NCI-H2196 (cell line): ENCODE measurements at regions not wholly inside any gene's neighbourhood (a gene's known extent, or its start where the extent isn't known, plus 50 kb on each side); places are given as distances from the start of the nearest gene placed in this dataset.

Experiments used
- DNase-seq: peaks from one replicate; lab custom pipeline; 2025; ENCODE audit not compliant: unreplicated experiment; lab: John Stamatoyannopoulos, UW

DNA sequence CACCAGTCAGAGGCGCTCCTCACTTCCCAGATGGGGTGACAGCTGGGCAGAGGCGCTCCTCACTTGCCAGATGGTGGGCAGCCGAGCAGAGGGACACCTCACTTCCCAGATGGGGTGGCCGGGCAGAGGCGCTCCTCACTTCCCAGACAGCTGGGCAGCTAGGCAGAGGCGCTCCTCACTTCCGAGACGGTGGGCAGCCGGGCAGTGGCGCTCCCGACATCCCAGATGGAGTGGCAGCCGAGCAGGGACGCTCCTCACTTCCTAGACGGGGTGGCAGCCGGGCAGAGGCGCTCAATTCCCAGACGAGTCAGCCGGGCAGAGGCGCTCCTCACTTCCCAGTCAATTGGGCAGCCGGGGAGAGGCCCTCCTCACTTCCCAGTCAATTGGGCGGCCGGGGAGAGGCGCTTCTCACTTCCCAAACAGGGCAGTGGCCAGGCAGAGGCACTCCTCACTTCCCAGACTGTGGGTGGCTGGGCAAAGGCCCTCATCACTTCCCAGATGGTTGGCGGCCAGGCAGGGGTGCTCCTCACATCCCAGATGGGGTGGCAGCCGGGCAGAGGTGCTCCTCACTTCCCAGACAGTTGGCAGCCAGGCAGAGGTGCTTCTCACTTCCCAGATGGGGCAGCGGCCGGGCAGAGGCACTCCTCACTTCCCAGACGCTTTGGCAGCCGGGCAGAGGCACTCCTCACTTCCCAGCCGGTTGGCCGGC lies 143.8 kb upstream of the ARID2 start:
- no peak for DNase-seq

DNA sequence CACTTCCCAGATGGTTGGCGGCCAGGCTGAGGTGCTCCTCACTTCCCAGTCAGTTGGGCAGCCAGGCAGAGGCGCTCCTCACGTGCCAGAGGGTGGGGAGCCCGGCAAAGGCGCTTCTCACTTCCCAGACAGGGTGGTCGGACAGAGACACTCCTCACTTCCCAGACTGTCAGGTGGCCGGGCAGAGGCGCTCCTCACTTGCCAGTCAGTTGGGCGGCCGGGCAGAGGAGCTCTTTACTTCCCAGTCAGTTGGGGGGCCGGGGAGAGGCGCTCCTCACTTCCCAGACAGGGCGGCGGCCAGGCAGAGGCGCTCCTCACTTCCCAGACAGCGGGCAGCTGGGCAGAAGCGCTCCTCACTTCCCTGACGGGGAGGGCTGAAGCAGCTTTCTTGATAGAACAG lies 143.0 kb upstream of the ARID2 start:
- no peak for DNase-seq

DNA sequence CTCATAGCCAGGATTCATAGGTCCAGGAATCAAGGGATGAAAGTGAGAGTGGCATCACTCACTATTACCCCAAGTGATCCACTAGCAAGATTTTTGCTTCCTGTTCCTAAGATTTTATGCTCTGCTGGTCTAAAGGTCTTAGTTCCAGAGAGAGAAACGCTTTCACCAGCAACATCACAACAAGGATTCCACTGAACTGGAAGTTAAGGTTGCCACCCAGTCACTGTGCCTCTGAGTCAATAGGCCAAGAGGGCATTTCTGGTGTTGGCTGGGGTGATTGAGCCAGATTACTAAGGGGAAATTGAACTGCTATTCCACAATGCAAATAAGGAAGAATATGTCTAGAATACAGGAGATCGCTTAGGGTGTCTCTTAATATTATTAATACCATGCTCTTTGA lies 142.5 kb upstream of the ARID2 start:
- no peak for DNase-seq

DNA sequence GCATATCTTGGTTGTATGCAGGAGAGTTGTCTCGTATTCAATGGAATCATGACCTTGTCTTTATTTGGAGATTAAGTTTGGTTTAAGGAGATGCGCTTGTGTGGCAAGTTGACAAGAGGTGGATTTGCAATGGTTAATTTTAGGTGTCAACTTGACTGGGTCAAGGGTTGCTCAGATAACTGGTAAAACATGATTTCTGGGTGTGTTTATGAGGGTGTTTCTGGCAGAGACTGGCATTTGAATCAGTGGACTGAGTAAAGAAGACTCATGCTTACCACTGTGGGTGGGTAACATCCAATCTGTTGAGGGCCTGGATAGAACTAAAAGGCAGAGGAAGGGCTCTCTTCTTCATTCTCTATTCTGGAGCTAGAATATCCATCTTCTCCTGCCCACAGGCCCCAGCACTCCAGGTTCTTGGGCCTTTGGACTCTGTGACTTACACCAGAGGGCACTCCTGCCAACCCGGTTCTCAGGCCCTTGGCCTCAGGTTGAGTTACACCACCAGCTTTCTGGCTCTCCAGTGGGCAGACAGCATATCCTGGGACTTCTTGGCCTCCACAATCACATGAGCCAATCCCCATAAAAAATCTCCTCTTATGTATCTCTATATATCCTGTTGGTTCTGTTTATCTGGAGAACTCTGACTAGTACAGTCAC lies 141.5 kb upstream of the ARID2 start:
- DNase-seq = no peak

DNA sequence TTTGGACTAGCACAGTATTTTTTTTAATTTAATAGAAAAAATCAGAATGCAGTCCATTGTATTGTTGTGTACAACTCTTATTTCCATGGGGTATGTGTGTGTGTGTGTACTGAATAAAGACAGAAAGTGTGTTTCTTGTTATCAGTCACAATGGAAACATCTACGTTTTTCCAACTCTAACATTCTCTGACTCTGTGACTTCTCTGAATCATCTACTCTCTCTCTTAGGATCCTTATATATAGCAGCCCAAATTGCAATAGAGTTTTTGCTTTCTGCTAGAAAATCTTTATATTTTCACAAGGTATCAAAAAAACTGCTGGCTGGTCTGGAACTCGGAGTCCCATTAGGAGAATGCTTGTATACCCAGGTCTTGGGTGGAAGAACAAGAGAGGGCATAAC lies 138.9 kb upstream of the ARID2 start:
- no peak for DNase-seq

DNA sequence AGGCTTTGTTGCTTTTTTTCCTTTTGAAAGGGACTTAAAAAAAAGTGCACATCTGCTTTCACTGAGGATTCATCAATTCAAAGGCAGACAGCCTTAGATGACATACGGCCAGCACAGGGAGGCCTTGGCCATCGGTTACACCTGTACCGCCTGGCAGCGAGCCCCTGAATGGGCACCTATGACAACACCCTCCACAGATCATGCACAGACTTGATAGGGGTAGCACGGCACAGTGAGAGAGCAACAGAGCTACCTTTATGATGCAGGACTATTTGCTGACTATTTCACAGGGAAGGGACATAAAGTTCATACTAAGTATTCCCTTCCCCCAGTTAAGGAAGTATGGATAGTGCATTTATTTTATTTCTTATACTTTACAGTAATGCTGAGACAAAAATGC lies 137.9 kb upstream of the ARID2 start:
- DNase-seq = no peak

DNA sequence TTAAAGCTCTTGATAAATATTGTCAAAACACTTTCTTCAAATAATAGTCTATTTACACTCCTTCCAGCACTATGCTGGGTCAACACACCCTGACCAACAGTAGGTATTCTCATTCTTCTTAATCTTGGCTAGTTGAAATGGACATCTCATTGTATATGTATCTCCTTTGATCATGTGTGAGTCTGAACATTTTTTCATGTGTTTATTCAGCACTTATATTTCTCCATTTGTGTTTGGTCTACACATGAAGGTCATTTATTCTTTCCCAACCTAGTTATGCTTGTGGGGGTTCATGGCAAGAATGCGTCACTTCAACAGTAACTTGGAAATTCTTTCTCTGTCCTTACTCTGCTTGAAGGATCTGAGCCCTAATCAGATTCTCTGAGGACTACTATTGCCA lies 133.1 kb upstream of the ARID2 start:
- DNase-seq = no peak

DNA sequence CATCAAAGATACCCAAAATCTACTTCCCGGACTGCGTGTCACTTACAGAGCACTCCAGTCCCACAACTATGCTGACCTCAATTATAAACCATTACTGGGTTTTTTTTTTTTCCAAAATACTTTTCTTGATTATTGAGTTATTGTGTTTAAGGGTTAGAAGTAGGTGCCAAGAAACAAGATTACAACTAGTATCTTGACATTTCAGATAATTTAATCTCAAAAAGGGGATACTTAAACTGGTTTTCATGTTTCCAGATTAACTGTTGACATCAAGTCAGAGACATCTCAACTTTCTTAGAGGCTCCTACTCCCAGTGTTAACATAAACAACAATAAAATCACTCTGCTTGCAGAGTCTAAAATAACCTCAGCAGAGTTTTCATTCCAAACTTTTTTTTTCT lies 131.2 kb upstream of the ARID2 start:
- DNase-seq = no peak

DNA sequence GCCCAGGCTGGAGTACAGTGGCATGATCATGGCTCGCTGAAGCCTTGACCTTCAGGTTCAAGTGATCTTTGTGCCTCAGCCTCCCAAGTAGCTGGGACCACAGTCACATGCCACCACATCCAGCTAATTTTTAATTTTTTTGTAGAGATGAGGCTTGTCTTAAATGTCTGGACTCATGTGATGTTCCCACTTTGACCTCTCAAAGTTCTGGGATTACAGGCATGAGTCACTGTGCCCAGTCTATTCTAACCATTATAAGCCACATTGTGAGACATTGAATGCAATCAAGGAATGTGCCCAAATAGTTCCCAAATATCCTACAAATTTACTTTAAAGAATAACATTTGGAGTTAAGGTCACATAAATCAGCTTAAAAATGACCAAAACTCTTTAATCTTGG lies 130.7 kb upstream of the ARID2 start:
- DNase-seq = no peak

DNA sequence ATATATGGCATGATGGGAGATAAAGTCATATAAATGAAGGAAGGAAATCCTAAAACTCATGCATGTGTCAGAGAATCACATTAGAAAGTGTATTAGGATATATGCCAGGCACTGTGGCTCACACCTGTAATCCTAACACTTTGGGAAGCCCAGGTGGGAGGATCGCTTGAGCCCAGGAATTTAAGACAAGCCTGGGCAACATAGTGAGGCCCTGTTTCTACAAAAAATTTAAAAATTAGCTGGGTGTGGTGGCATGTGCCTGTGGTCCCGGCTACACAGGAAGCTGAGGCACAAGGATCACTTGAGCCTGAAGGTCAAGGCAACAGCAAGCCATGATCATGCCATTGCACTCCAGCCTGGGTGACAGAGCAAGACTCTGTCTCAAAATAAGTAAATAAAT lies 130.3 kb upstream of the ARID2 start:
- no peak for DNase-seq

DNA sequence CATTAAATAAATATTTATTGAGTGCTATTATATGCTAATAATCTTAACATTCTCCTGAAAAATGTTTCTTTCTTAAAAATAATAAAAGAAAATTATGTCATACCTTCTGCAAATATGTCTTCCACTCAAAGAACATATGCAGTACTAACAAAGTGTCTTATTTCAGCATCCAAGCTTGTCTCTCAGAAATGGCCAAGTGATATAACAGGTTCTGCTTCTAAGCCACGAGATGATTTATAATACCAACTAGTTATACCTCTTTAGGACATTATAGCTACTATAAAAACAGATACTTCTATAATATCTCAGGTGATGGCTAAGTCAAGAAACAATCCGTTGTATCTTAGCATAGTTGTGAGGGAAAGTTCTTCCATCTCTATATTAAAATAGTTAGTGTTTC lies 128.1 kb upstream of the ARID2 start:
- no peak for DNase-seq

DNA sequence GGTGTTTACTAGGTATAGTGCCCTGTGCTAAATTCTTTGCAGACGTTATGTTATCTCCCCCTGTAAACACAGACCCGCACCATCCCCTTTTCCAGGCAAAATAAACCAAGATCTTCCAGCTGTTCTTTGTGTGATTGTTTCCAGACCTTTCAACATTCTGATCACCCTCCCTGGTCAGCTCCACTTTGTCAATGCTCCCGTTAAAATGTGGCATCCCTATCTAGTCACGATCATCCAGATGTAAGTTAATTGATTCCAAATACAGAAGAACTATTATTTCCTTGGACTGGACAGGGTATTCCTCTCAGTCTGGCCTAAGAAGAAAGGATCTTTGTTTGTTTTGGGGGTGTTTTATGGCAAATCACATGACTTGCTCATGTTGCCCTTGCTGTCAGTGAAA lies 127.6 kb upstream of the ARID2 start:
- DNase-seq = no peak

DNA sequence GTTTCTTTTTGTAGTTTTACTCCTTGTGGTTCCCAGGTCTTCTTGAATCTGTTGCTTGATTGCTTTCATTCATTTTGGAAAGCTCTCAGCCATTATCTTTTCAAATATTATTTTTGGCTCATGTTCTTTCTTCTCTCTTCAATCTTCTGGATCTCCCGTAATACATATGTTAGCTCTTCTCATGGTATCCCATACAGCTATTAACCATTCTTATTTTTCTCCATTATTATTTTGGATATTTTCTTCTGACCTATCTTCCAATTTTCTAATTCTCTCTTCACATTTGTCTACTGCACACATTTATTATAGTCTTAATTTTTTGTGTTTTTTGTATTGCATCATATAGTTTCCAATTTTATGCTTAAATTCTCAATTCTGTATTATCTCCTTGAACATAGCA lies 123.9 kb upstream of the ARID2 start:
- DNase-seq = no peak

DNA sequence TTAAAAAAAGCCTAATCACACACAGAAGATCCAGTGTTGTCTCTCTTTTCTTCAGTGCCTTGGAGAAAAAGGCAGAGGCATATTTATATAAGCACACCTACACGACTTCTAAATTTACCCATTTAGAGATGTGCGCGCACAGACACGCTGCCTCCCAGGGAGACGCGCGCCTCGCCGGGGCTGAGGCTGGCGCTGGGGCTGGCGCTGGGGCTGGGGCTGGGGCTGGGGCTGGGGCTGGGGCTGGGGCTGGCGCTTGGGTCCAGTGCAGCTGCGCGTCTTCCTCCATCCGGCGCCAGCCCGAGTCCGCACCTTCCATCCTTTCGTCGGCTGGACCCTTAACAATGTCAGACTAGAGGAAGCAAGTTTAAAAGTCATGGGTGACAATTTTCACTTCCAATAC lies 118.4 kb upstream of the ARID2 start:
- no peak for DNase-seq

DNA sequence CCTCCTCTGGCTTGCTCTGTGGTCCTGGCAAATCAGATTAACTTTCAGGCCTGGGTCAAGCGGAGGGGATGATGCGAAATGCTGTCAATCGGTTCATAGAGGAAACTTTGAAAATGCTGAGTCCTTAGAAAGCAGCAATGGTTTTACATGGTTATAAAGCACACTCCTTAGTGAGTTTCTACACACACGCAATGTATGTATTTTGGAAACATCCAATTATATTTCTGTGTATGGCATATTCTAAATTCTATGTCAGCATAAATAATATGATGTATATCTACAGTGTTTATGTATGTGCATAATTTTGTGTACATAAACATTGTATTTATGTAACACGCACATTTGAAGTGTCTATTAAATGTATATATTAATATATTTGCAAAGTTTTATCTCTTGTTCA lies 118.0 kb upstream of the ARID2 start:
- no peak for DNase-seq

DNA sequence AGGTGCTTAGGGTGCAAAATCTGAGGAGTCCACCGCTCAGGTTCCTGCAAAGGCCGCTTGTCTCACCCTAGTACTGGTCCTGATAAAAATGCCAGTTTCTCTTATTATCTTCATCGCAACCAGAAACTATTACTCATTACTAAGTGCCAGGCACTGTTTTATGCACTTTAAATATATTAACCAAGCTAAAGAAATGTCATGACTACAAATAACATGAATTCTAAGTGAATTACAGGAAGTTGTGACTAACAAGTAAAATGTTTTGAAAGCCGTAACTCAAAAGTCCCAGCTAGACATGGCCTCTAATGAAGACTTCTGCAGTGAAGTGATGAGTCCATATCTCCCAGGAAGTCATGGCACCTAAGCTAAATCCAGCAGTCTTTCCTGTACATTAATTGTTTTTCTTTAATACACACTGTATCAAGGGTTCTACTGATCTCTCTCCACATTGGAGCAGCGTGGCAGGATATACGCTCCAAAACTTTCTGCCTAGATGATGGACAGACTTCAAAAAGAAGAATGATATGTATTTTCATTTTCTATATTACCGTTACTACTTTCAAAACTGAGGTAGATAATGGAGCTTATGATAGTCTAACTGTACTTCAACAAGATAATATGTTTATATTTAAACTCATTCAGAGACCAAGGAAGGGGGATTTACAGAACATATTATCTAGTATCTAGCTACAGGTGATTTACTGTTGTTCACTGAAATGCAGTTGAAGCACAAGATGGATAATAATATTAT lies 117.3 kb upstream of the ARID2 start:
- DNase-seq = no peak

DNA sequence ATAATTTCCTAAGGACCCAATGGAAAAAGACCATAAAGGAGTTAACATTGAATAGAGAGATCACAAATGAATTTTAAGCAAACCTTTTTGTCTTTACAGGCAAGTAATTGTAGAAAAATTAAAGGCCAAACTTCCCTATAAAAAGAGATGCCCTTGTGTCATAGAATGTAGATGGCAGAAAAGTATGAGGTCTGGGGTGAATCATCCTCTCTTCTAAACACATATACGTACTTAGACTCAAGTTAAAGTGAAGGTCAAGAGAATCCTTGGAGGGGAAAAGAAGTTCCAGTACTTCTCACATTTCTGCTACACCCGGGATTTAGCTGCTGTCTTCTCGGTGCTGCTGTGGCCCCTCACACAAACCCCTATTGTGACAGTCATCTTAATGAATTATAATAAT lies 116.2 kb upstream of the ARID2 start:
- no peak for DNase-seq

DNA sequence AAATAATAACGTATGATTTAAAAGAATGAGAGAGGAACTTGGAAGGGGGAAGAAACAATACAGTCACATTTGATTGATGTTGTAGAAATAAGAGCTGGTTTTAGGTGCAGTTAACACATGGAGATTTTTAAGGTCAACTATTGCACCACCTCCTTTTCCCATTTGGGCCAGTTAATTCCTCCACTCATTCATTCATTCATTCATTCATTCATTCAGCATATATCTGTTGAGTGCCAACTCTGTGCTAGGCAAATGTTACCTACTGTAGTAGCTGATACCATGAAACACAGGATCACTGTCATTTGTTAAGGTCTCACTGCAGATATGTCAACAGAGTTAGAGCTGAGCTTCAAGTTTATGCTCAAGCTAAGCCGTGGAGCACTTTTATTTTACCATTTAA lies 115.7 kb upstream of the ARID2 start:
- no peak for DNase-seq

DNA sequence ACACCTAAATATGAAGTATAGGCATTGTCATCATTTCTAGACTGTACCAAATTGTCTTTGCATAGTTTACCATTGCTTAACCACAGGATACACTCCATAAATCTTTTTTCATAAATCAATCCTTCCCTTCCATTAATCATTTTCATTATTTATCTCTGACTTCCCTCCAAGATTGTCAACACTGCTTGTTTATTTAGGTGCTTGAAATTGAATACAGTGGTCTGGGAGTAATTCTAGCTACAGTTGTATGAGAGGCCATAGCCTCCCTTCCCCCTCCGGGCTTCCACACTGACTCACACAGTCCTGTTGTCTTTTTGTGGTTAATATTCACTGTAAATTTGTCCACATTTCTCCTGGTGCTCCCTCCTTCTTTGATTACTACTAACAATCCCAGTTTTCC lies 114.2 kb upstream of the ARID2 start:
- DNase-seq = peak; percentile 62

DNA sequence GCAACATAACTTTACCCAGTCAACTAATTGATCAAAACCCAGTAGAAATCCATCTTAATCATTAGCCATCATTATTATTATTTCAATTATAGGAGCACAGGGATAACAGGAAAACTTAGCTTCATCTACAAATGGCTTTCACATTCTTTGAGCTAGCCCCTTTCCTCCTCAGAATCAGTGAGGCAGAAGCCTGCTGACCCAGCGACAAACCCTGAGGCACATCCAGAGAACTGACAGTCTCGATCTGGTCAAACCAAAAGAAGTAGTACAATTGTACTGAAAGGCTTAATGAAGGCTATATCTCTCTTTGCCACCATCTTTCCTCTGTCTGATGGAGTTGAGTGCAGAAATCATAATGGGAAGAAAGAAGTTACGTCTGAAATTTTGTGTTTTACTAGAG lies 109.8 kb upstream of the ARID2 start:
- DNase-seq = no peak

DNA sequence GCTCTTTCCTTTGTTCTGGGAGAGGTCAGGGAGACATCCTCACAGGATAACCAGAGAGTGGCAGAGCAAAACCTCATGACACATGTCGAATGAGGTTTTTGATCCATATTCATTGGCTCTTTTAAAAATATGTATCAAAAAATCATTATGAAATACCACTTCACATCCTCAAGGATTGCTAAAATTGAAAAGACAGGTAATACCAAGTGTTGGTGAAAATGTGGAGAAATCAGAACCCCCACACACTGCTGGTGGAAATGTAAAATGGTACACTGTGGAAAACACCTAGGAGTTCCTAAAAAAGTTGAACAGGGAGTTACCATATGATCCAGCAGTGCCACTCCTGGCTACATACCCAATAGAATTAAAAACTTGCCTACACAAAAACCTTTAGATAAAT lies 107.8 kb upstream of the ARID2 start:
- no peak for DNase-seq

DNA sequence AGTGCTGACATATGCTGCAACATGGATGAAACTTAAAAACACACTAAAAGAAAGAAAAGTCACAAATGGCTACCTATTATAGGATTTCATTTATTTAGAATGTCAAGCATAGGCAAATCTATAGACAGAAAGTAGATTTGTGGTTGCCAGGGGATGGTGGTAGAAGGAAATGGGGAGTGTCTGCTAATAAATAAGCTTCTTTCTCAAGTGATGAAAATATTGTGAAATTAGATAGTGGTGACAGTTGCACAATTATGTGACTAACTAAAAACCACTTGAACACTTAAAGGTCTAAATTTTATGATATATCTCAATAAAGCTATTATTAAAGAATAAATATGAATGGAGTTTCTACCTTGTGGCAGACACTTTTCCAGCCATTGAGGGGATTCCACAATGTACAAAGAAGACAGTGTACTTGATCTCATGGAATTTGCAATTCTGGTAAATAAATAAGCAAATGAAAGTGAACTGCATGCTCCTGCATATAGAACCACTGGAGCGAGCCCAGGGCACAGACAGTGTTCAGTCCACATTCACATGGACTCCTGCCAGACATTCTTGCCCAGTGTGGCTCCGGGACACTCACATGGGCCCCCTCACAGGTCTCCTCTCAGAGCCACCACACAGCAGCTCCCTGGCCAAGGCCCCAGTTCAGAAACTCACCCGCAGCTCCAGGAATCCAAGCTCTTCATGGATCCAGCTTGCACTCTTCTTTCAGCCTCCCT lies 107.1 kb upstream of the ARID2 start:
- DNase-seq = no peak
